OCI-LY7 (cell line): ENCODE measurements at regions not wholly inside any gene's neighbourhood (a gene's known extent, or its start where the extent isn't known, plus 50 kb on each side); places are given as distances from the start of the nearest gene placed in this dataset.

Source experiments
- BruUV-seq: library from RNA; stranded (reverse); fragments of 400-500 nt; replicated peaks from 2 replicates; lab custom pipeline; 2021; lab: Mats Ljungman, UMichigan
- CTCF ChIA-PET: fragments of 300-600 bp; sonication (Branson Sonifier 250); formaldehyde crosslinking; loops from one replicate; lab custom pipeline; 2022; ENCODE audit warnings: antibody characterized with exemption; ENCODE audit not compliant: unreplicated experiment; lab: Charles Lee
- POLR2A ChIA-PET: fragments of 300-600 bp; sonication (Branson Sonifier 250); formaldehyde crosslinking; loops from one replicate; lab custom pipeline; 2022; ENCODE audit warnings: antibody characterized with exemption; lab: Charles Lee
- DNase-seq: peaks from one replicate; pipeline ENCODE4 v3.0.0-alpha.2; 2015; ENCODE audit warnings: low spot score
- H2AFZ ChIP-seq: fragments of 200-600 bp; sonication (generic), shearing (Covaris generic); 2 replicates; pipeline ENCODE4 v1.6.1; 2014; ENCODE audit warnings: mild to moderate bottlenecking, antibody characterized with exemption, low read length, moderate library complexity
- H3K27ac ChIP-seq: fragments of 200-600 bp; sonication (generic); 2 replicates; pipeline ENCODE4 v1.5.1; 2014; ENCODE audit warnings: mixed run types, low read depth, mild to moderate bottlenecking, moderate library complexity, low read length, inconsistent platforms; ENCODE audit not compliant: poor library complexity, severe bottlenecking
- H3K36me3 ChIP-seq: fragments of 200-600 bp; sonication (generic); 2 replicates; pipeline ENCODE4 v1.6.1; 2014; ENCODE audit warnings: mild to moderate bottlenecking, antibody characterized with exemption, low read length, moderate library complexity, mixed read lengths; ENCODE audit not compliant: insufficient read depth
- H3K4me1 ChIP-seq: fragments of 200-600 bp; sonication (generic); 2 replicates; pipeline ENCODE4 v1.5.1; 2014; ENCODE audit warnings: mild to moderate bottlenecking, low read length; ENCODE audit not compliant: insufficient read depth, poor library complexity, severe bottlenecking
- H3K4me2 ChIP-seq: fragments of 200-600 bp; sonication (generic); 2 replicates; pipeline ENCODE4 v1.6.1; 2014; ENCODE audit warnings: mild to moderate bottlenecking, low read length
- H3K4me3 ChIP-seq: fragments of 200-600 bp; sonication (generic); 2 replicates; pipeline ENCODE4 v1.5.1; 2014; ENCODE audit warnings: mild to moderate bottlenecking, low read depth, low read length; ENCODE audit not compliant: poor library complexity, severe bottlenecking
- H3K79me2 ChIP-seq: fragments of 200-600 bp; sonication (generic); 2 replicates; pipeline ENCODE4 v1.6.1; 2016; ENCODE audit warnings: low read depth, mild to moderate bottlenecking, low read length, moderate library complexity, mixed read lengths; ENCODE audit not compliant: insufficient read depth
- H3K9me2 ChIP-seq: fragments of 200-600 bp; sonication (generic); 2 replicates; pipeline ENCODE4 v1.6.1; 2016; ENCODE audit warnings: mild to moderate bottlenecking, low read length, mixed read lengths; ENCODE audit not compliant: insufficient read depth
- H3K9me3 ChIP-seq: fragments of 200-600 bp; sonication (generic); 2 replicates; pipeline ENCODE4 v1.6.1; 2014; ENCODE audit warnings: mild to moderate bottlenecking, mixed run types, low read length, mixed read lengths
- H4K20me1 ChIP-seq: fragments of 200-600 bp; sonication (generic); 2 replicates; pipeline ENCODE4 v1.6.1; 2014; ENCODE audit warnings: mild to moderate bottlenecking, antibody characterized with exemption, low read length, moderate library complexity, mixed read lengths; ENCODE audit not compliant: insufficient read depth
- CTCF ChIP-seq: fragments of 200-600 bp; sonication (generic); conservative IDR thresholded peaks from 2 replicates; pipeline ENCODE4 v1.5.1; 2014; ENCODE audit warnings: mild to moderate bottlenecking, antibody characterized with exemption, low read length, moderate library complexity, mixed read lengths
- EZH2phosphoT487 ChIP-seq: fragments of 200-600 bp; sonication (generic); IDR thresholded peaks from 2 replicates; pipeline ENCODE4 v1.6.1; 2018; ENCODE audit warnings: low read depth, borderline replicate concordance, mild to moderate bottlenecking, mixed run types, antibody characterized with exemption, low read length, moderate library complexity, mixed read lengths
- intact Hi-C: fragments of 100-400 bp; cut with micrococcal nuclease; formaldehyde crosslinking; loops from one replicate; pipeline ENCODE4 v1.10.0; 2022; ENCODE audit not compliant: unreplicated experiment

- Histone ChIP-seq H2AFZ (no peak overlapping the region), H3K79me2 (no peaks in the 10 kb centered on the region), H4K20me1 (no peaks in the 10 kb centered on the region), H3K4me2 (no peak overlapping the region), H3K9me3 (no peaks in the 10 kb centered on the region), H3K27ac (no peak overlapping the region), H3K4me1 (no peaks in the 10 kb centered on the region), H3K9me2 (no peaks in the 10 kb centered on the region), H3K36me3 (no peaks in the 10 kb centered on the region), H3K4me3 (no peak overlapping the region)
- TF ChIP-seq EZH2phosphoT487 (no peak), CTCF (no peak)
- no TSS peak for BruUV-seq
- DNase-seq, result no peak
- CTCF ChIA-PET, result no interaction called here
- intact Hi-C loops, result no loop called here
- POLR2A ChIA-PET, result no interaction called here
Measured at GRCh38 chr4:125780164-125780563, 465.4 kb downstream of the FAT4 start.

GRCh38 chr4:125780747-125781146 is 466.0 kb downstream of the FAT4 start:
- Histone ChIP-seq H3K9me3 (no peaks in the 10 kb centered on the region), H3K4me1 (no peaks in the 10 kb centered on the region), H3K27ac (no peak overlapping the region), H3K9me2 (no peaks in the 10 kb centered on the region), H2AFZ (no peak overlapping the region), H3K79me2 (no peaks in the 10 kb centered on the region), H4K20me1 (no peaks in the 10 kb centered on the region), H3K4me2 (no peak overlapping the region), H3K36me3 (no peaks in the 10 kb centered on the region), H3K4me3 (no peak overlapping the region)
- ChIA-PET CTCF (no interaction called here), POLR2A (no interaction called here)
- DNase-seq, result no peak
- intact Hi-C loops, result no loop called here
- TF ChIP-seq CTCF (no peak), EZH2phosphoT487 (no peak)
- BruUV-seq, result no TSS peak

GRCh38 chr4:125781651-125782050 is 466.9 kb downstream of the FAT4 start:
- CTCF ChIA-PET, result no interaction called here
- TF ChIP-seq EZH2phosphoT487 (no peak), CTCF (no peak)

More at GRCh38 chr4:125781651-125782050, 466.9 kb downstream of the FAT4 start:
- no peaks in the 10 kb centered on the region for H3K9me2 ChIP-seq
- no peak for DNase-seq
- H2AFZ ChIP-seq, result no peak overlapping the region
- H3K36me3 ChIP-seq, result no peaks in the 10 kb centered on the region
- no peaks in the 10 kb centered on the region for H3K9me3 ChIP-seq
- H4K20me1 ChIP-seq, result no peaks in the 10 kb centered on the region
- no peak overlapping the region for H3K27ac ChIP-seq
- H3K4me2 ChIP-seq, result no peak overlapping the region
- H3K4me3 ChIP-seq, result no peak overlapping the region
- no peaks in the 10 kb centered on the region for H3K79me2 ChIP-seq
- intact Hi-C loops, result no loop called here
- POLR2A ChIA-PET, result no interaction called here
- H3K4me1 ChIP-seq, result no peaks in the 10 kb centered on the region
- BruUV-seq, result no TSS peak
